Liver (tissue), 8 donors: ENCODE measurements at regions not wholly inside any gene's neighbourhood (a gene's known extent, or its start where the extent isn't known, plus 50 kb on each side); places are given as distances from the start of the nearest gene placed in this dataset.

Source experiments
- DNase-seq: peaks from one replicate; pipeline ENCODE4 v3.0.0-alpha.2; 2017; ENCODE audit warnings: low spot score
- H3K27ac ChIP-seq, 2 donors: one replicate each; pipeline ENCODE4 v1.7.0; 2013; ENCODE audit warnings: inconsistent platforms in 2 of 2, low read length in 2 of 2, control low read depth in 1 of 2, low read depth in 1 of 2, mild to moderate bottlenecking in 1 of 2
- H3K27me3 ChIP-seq, 4 donors: one replicate each; pipeline versions ENCODE4 v1.6.1 to v1.7.0; 2013; ENCODE audit warnings: low read length in 3 of 4, inconsistent platforms in 1 of 4, mild to moderate bottlenecking in 1 of 4, moderate library complexity in 1 of 4; ENCODE audit not compliant: control insufficient read depth in 4 of 4, insufficient read depth in 4 of 4
- H3K36me3 ChIP-seq, 4 donors: one replicate each; pipeline versions ENCODE4 v1.6.1 to v1.7.0; 2013; ENCODE audit warnings: low read length in 3 of 4, mild to moderate bottlenecking in 3 of 4, low read depth in 1 of 4, moderate library complexity in 1 of 4; ENCODE audit not compliant: control insufficient read depth in 4 of 4, insufficient read depth in 3 of 4
- H3K4me1 ChIP-seq, 4 donors: one replicate each; pipeline versions ENCODE4 v1.6.1 to v1.7.0; 2013; ENCODE audit warnings: low read length in 3 of 4, mild to moderate bottlenecking in 3 of 4, moderate library complexity in 1 of 4; ENCODE audit not compliant: control insufficient read depth in 4 of 4, insufficient read depth in 4 of 4
- H3K4me3 ChIP-seq, 3 donors: one replicate each; pipeline versions ENCODE4 v1.6.1 to v1.7.0; 2013; ENCODE audit warnings: low read length in 3 of 3, control low read depth in 1 of 3, low read depth in 1 of 3, mild to moderate bottlenecking in 1 of 3
- H3K9ac ChIP-seq, 2 donors: one replicate each; pipeline ENCODE4 v1.7.0; 2013; ENCODE audit warnings: low read length in 2 of 2, mild to moderate bottlenecking in 2 of 2, moderate library complexity in 2 of 2, control low read depth in 1 of 2, low read depth in 1 of 2
- H3K9me3 ChIP-seq, 4 donors: one replicate each; pipeline versions ENCODE4 v1.6.1 to v1.7.0; 2013; ENCODE audit warnings: low read length in 3 of 4; ENCODE audit not compliant: control insufficient read depth in 4 of 4
- ATF3 ChIP-seq: IDR thresholded peaks from 2 replicates; pipeline ENCODE4 v1.6.1; 2016; ENCODE audit warnings: antibody characterized with exemption
- CTCF ChIP-seq: fragments of 150-350 bp; IDR thresholded peaks from 2 replicates; pipeline ENCODE4 v1.5.1; 2017; ENCODE audit warnings: improper control_type of control experiment, low read depth, low read length; ENCODE audit not compliant: missing input control
- EGR1 ChIP-seq, 2 donors: IDR thresholded peaks; 2 replicates each; pipeline ENCODE4 v1.6.1; 2016 to 2018; ENCODE audit warnings: antibody characterized with exemption in 2 of 2, low read depth in 2 of 2
- FOXA1 ChIP-seq: IDR thresholded peaks from 2 replicates; pipeline ENCODE4 v1.6.1; 2016; ENCODE audit warnings: antibody characterized with exemption
- FOXA2 ChIP-seq: IDR thresholded peaks from 2 replicates; pipeline ENCODE4 v1.6.1; 2016; ENCODE audit warnings: antibody characterized with exemption
- GABPA ChIP-seq, 2 donors: IDR thresholded peaks in 1 of 2; conservative IDR thresholded peaks in 1 of 2; 2 replicates each; pipeline ENCODE4 v1.6.1; 2016; ENCODE audit warnings: antibody characterized with exemption in 2 of 2, mild to moderate bottlenecking in 1 of 2, moderate library complexity in 1 of 2
- HNF4A ChIP-seq, 2 donors: conservative IDR thresholded peaks; 2 replicates each; pipeline ENCODE4 v1.6.1; 2016; ENCODE audit warnings: antibody characterized with exemption in 2 of 2, mild to moderate bottlenecking in 2 of 2
- HNF4G ChIP-seq: IDR thresholded peaks from 2 replicates; pipeline ENCODE4 v1.6.1; 2016; ENCODE audit warnings: antibody characterized with exemption
- JUND ChIP-seq, 2 donors: IDR thresholded peaks; 2 replicates each; pipeline ENCODE4 v1.6.1; 2016; ENCODE audit warnings: antibody characterized with exemption in 2 of 2
- MAX ChIP-seq: IDR thresholded peaks from 2 replicates; pipeline ENCODE4 v1.6.1; 2016; ENCODE audit warnings: antibody characterized with exemption
- NR2F2 ChIP-seq: IDR thresholded peaks from 2 replicates; pipeline ENCODE4 v1.6.1; 2016; ENCODE audit warnings: antibody characterized with exemption
- RAD21 ChIP-seq, 2 donors: IDR thresholded peaks; 2 replicates each; pipeline ENCODE4 v1.6.1; 2016; ENCODE audit warnings: antibody characterized with exemption in 2 of 2, mild to moderate bottlenecking in 2 of 2
- REST ChIP-seq: IDR thresholded peaks from 2 replicates; pipeline ENCODE4 v1.6.1; 2016; ENCODE audit warnings: antibody characterized with exemption, mild to moderate bottlenecking
- RXRA ChIP-seq, 2 donors: IDR thresholded peaks; 2 replicates each; pipeline ENCODE4 v1.6.1; 2017 to 2018; ENCODE audit warnings: antibody characterized with exemption in 2 of 2, mild to moderate bottlenecking in 1 of 2
- SP1 ChIP-seq: IDR thresholded peaks from 2 replicates; pipeline ENCODE4 v1.6.1; 2018; ENCODE audit warnings: antibody characterized with exemption, mild to moderate bottlenecking
- TAF1 ChIP-seq: conservative IDR thresholded peaks from 2 replicates; pipeline ENCODE4 v1.6.1; 2016; ENCODE audit warnings: antibody characterized with exemption, mild to moderate bottlenecking
- YY1 ChIP-seq: IDR thresholded peaks from 2 replicates; pipeline ENCODE4 v1.6.1; 2016; ENCODE audit warnings: antibody characterized with exemption, mild to moderate bottlenecking
- ZBTB33 ChIP-seq: IDR thresholded peaks from 2 replicates; pipeline ENCODE4 v1.6.1; 2016; ENCODE audit warnings: antibody characterized with exemption
- WGBS: extraction: QIAGEN DNeasy Blood & Tissue Kit; methylation state at CpG from one replicate; pipeline ENCODE4 v1.1.7; 2013; 5-methylcytosine and 5-hydroxymethylcytosine counted together
- donor health status: healthy.
- donor health status: healthy.
- donor health status: healthy.
- donor health status: healthy.
- donor health status: healthy.

GRCh38 chr5:31049461-31049860 is 144.0 kb upstream of the CDH6 start:
- TF ChIP-seq EGR1 (IDR thresholded peaks at IDR 0.05; ENCODE audit: low read depth in 2 of 2) (no peak), SP1 (no peak), ATF3 (no peak), YY1 (no peak), RXRA (IDR thresholded peaks at IDR 0.05) (no peak), FOXA2 (no peak), FOXA1 (no peak), REST (no peak), GABPA (IDR thresholded peaks at IDR 0.05 in 1 of 2, conservative IDR thresholded peaks at IDR 0.05 in 1 of 2) (no peak), ZBTB33 (no peak), CTCF (no peak), HNF4A (conservative IDR thresholded peaks at IDR 0.05) (no peak), NR2F2 (no peak), TAF1 (no peak), HNF4G (no peak), MAX (no peak), JUND (IDR thresholded peaks at IDR 0.05) (no peak), RAD21 (IDR thresholded peaks at IDR 0.05) (no peak)
- H3K27me3 ChIP-seq = no peaks in the 10 kb centered on the region
- H3K27ac ChIP-seq = no peak overlapping the region
- peaks cover 1 to 8% (median 3%) of the 10 kb centered on the region in 4 donors for H3K4me1 ChIP-seq
- no peak for DNase-seq
- H3K4me3 ChIP-seq = no peak overlapping the region
- no peak overlapping the region for H3K9ac ChIP-seq
- no peaks in the 10 kb centered on the region for H3K9me3 ChIP-seq
- H3K36me3 ChIP-seq = no peaks in the 10 kb centered on the region
- WGBS = 82% methylated on average over 3 of the region's 3 CpGs
